ENCODE measurements at regions not wholly inside any gene's neighbourhood (a gene's known extent, or its start where the extent isn't known, plus 50 kb on each side); places are given as distances from the start of the nearest gene placed in this dataset.

GRCh38 chr10:121307411-121307980 lies 290.7 kb downstream of the FGFR2 start:
- ATAC-seq: no peak
- Histone ChIP-seq H3K4me3 (no peak overlapping the region), H3K4me1 (ENCODE audit: insufficient read depth) (peaks cover 24% of the 10 kb centered on the region), H3K27me3 (ENCODE audit: insufficient read depth) (no peaks in the 10 kb centered on the region), H3K9me2 (ENCODE audit: insufficient read depth) (peaks cover 3% of the 10 kb centered on the region; the same call in 1 of the 2 replicates), H3K79me2 (replicated peaks; ENCODE audit: insufficient read depth) (no peaks in the 10 kb centered on the region), H3K36me3 (ENCODE audit: insufficient read depth) (no peaks in the 10 kb centered on the region), H3F3A (replicated peaks; ENCODE audit: low read depth) (no peaks in the 10 kb centered on the region), H3K4me2 (no peak overlapping the region), H3K27ac (ENCODE audit: low read depth) (no peak overlapping the region), H4K20me1 (replicated peaks; ENCODE audit: insufficient read depth) (no peaks in the 10 kb centered on the region), H2AFZ (no peak overlapping the region)
- Mint-ChIP-seq H3K4me1 (peaks cover 32% of the 10 kb centered on the region), H3K27ac (no peak overlapping the region), H3K4me3 (no peak overlapping the region), H3K27me3 (ENCODE audit: insufficient read depth, low read depth, poor library complexity) (no peaks in the 10 kb centered on the region), H3K9me3 (0 out of 3 replicates have a peak, but pooled peaks cover 4% of the 10 kb centered on the region), H3K36me3 (ENCODE audit: low read depth) (no peaks in the 10 kb centered on the region)
- no peak for DNase-seq (ENCODE audit: low spot score)
- TF ChIP-seq ZNF114 (CRISPR knock-in tag; IDR thresholded peaks at IDR 0.05): no peak
- TF ChIP-seq CREB1 (CRISPR knock-in tag; IDR thresholded peaks at IDR 0.05; ENCODE audit: low read depth): no peak
- no peak for TF ChIP-seq STAT1 (IDR thresholded peaks at IDR 0.05; ENCODE audit: unreplicated experiment)
- TF ChIP-seq, protein P1, sequence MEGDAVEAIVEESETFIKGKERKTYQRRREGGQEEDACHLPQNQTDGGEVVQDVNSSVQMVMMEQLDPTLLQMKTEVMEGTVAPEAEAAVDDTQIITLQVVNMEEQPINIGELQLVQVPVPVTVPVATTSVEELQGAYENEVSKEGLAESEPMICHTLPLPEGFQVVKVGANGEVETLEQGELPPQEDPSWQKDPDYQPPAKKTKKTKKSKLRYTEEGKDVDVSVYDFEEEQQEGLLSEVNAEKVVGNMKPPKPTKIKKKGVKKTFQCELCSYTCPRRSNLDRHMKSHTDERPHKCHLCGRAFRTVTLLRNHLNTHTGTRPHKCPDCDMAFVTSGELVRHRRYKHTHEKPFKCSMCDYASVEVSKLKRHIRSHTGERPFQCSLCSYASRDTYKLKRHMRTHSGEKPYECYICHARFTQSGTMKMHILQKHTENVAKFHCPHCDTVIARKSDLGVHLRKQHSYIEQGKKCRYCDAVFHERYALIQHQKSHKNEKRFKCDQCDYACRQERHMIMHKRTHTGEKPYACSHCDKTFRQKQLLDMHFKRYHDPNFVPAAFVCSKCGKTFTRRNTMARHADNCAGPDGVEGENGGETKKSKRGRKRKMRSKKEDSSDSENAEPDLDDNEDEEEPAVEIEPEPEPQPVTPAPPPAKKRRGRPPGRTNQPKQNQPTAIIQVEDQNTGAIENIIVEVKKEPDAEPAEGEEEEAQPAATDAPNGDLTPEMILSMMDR (conservative IDR thresholded peaks at IDR 0.05; ENCODE audit: low read depth in 2 of 2): no peak
- TF ChIP-seq, protein P2, sequence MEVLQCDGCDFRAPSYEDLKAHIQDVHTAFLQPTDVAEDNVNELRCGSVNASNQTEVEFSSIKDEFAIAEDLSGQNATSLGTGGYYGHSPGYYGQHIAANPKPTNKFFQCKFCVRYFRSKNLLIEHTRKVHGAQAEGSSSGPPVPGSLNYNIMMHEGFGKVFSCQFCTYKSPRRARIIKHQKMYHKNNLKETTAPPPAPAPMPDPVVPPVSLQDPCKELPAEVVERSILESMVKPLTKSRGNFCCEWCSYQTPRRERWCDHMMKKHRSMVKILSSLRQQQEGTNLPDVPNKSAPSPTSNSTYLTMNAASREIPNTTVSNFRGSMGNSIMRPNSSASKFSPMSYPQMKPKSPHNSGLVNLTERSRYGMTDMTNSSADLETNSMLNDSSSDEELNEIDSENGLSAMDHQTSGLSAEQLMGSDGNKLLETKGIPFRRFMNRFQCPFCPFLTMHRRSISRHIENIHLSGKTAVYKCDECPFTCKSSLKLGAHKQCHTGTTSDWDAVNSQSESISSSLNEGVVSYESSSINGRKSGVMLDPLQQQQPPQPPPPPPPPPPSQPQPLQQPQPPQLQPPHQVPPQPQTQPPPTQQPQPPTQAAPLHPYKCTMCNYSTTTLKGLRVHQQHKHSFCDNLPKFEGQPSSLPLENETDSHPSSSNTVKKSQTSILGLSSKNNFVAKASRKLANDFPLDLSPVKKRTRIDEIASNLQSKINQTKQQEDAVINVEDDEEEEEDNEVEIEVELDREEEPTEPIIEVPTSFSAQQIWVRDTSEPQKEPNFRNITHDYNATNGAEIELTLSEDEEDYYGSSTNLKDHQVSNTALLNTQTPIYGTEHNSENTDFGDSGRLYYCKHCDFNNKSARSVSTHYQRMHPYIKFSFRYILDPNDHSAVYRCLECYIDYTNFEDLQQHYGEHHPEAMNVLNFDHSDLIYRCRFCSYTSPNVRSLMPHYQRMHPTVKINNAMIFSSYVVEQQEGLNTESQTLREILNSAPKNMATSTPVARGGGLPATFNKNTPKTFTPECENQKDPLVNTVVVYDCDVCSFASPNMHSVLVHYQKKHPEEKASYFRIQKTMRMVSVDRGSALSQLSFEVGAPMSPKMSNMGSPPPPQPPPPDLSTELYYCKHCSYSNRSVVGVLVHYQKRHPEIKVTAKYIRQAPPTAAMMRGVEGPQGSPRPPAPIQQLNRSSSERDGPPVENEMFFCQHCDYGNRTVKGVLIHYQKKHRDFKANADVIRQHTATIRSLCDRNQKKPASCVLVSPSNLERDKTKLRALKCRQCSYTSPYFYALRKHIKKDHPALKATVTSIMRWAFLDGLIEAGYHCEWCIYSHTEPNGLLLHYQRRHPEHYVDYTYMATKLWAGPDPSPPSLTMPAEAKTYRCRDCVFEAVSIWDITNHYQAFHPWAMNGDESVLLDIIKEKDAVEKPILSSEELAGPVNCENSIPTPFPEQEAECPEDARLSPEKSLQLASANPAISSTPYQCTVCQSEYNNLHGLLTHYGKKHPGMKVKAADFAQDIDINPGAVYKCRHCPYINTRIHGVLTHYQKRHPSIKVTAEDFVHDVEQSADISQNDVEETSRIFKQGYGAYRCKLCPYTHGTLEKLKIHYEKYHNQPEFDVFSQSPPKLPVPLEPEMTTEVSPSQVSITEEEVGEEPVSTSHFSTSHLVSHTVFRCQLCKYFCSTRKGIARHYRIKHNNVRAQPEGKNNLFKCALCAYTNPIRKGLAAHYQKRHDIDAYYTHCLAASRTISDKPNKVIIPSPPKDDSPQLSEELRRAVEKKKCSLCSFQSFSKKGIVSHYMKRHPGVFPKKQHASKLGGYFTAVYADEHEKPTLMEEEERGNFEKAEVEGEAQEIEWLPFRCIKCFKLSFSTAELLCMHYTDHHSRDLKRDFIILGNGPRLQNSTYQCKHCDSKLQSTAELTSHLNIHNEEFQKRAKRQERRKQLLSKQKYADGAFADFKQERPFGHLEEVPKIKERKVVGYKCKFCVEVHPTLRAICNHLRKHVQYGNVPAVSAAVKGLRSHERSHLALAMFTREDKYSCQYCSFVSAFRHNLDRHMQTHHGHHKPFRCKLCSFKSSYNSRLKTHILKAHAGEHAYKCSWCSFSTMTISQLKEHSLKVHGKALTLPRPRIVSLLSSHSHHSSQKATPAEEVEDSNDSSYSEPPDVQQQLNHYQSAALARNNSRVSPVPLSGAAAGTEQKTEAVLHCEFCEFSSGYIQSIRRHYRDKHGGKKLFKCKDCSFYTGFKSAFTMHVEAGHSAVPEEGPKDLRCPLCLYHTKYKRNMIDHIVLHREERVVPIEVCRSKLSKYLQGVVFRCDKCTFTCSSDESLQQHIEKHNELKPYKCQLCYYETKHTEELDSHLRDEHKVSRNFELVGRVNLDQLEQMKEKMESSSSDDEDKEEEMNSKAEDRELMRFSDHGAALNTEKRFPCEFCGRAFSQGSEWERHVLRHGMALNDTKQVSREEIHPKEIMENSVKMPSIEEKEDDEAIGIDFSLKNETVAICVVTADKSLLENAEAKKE (CRISPR knock-in tag; IDR thresholded peaks at IDR 0.05): no peak
- TF ChIP-seq ZNF331 (CRISPR knock-in tag; IDR thresholded peaks at IDR 0.05; ENCODE audit: low read depth): no peak
- TF ChIP-seq EZH2 (IDR thresholded peaks at IDR 0.05; ENCODE audit: low read depth, unreplicated experiment): no peak
- TF ChIP-seq, protein P3, sequence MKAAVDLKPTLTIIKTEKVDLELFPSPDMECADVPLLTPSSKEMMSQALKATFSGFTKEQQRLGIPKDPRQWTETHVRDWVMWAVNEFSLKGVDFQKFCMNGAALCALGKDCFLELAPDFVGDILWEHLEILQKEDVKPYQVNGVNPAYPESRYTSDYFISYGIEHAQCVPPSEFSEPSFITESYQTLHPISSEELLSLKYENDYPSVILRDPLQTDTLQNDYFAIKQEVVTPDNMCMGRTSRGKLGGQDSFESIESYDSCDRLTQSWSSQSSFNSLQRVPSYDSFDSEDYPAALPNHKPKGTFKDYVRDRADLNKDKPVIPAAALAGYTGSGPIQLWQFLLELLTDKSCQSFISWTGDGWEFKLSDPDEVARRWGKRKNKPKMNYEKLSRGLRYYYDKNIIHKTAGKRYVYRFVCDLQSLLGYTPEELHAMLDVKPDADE (IDR thresholded peaks at IDR 0.05): no peak
- TF ChIP-seq JUNB (IDR thresholded peaks at IDR 0.05; ENCODE audit: unreplicated experiment): no peak
- TF ChIP-seq REST (IDR thresholded peaks at IDR 0.05; ENCODE audit: unreplicated experiment): no peak
- TF ChIP-seq EZH2phosphoT487 (IDR thresholded peaks at IDR 0.05; ENCODE audit: unreplicated experiment): no peak
- no peak for TF ChIP-seq POLR2AphosphoS5 (IDR thresholded peaks at IDR 0.05; ENCODE audit: low read depth)
- TF ChIP-seq NANOG (IDR thresholded peaks at IDR 0.05; ENCODE audit: borderline replicate concordance): no peak

All from GM23338 (cell line).